Panc1 (cell line): ENCODE measurements at regions not wholly inside any gene's neighbourhood (a gene's known extent, or its start where the extent isn't known, plus 50 kb on each side); places are given as distances from the start of the nearest gene placed in this dataset.

ENCODE experiments used
- ATAC-seq: fragments of 200-7000 bp; cut with Tn5 transposase; 2 replicates; pipeline ENCODE4 v1.9.1; 2020; ENCODE audit warnings: mild to moderate bottlenecking, moderate library complexity
- BruUV-seq: library from RNA; stranded (reverse); fragments of 400-500 nt; replicated peaks from 2 replicates; lab custom pipeline; 2021; lab: Mats Ljungman, UMichigan
- CTCF ChIA-PET: fragments of 300-600 bp; sonication (Branson Sonifier 250); formaldehyde crosslinking; loops from one replicate; lab custom pipeline; 2022; ENCODE audit warnings: antibody characterized with exemption; lab: Charles Lee
- POLR2A ChIA-PET: fragments of 300-600 bp; sonication (Branson Sonifier 250); formaldehyde crosslinking; loops from one replicate; lab custom pipeline; 2022; ENCODE audit warnings: antibody characterized with exemption; lab: Charles Lee
- DNase-seq: peaks from one replicate; pipeline ENCODE4 v3.0.0-alpha.2; 2010; ENCODE audit warnings: low read depth, low spot score
- H3K27ac ChIP-seq: 2 replicates; pipeline ENCODE4 v1.5.1; 2011; ENCODE audit warnings: mild to moderate bottlenecking, low read length, inconsistent platforms
- H3K27me3 ChIP-seq: fragments of 200-500 bp; sonication (Bioruptor generic); 2 replicates; pipeline ENCODE4 v1.6.0; 2014; ENCODE audit warnings: low read length, inconsistent platforms; ENCODE audit not compliant: control insufficient read depth, insufficient read depth
- H3K36me3 ChIP-seq: fragments of 200-500 bp; sonication (Bioruptor generic); 2 replicates; pipeline ENCODE4 v1.5.1; 2014; ENCODE audit warnings: inconsistent platforms, mild to moderate bottlenecking, low read length, moderate library complexity; ENCODE audit not compliant: control insufficient read depth, insufficient read depth
- H3K4me1 ChIP-seq: 2 replicates; pipeline ENCODE4 v1.5.1; 2011; ENCODE audit warnings: inconsistent platforms, mild to moderate bottlenecking, low read length, moderate library complexity; ENCODE audit not compliant: control insufficient read depth, insufficient read depth
- H3K4me3 ChIP-seq, 2 experiments: 2 replicates each; pipeline ENCODE4 v1.5.1; 2011 to 2012; ENCODE audit warnings: low read depth in 2 of 2, low read length in 2 of 2, mild to moderate bottlenecking in 2 of 2, inconsistent platforms in 1 of 2, moderate library complexity in 1 of 2
- H3K9me3 ChIP-seq: fragments of 200-500 bp; sonication (Bioruptor generic); 2 replicates; pipeline ENCODE4 v1.5.1; 2014; ENCODE audit warnings: low read depth, mild to moderate bottlenecking, inconsistent platforms, low read length, moderate library complexity; ENCODE audit not compliant: control insufficient read depth, insufficient read depth
- CTCF ChIP-seq: fragments of 450-650 bp; IDR thresholded peaks from 2 replicates; pipeline ENCODE4 v1.5.1; 2017; ENCODE audit warnings: mild to moderate bottlenecking
- POLR2AphosphoS5 ChIP-seq: IDR thresholded peaks from 2 replicates; pipeline ENCODE4 v1.6.1; 2012; ENCODE audit warnings: mild to moderate bottlenecking, low read depth, low read length, moderate library complexity
- SIN3A ChIP-seq: IDR thresholded peaks from 2 replicates; pipeline ENCODE4 v1.6.1; 2012; ENCODE audit warnings: low read depth, mild to moderate bottlenecking, low read length, moderate library complexity, borderline replicate concordance; ENCODE audit not compliant: insufficient read depth
- TCF7L2 ChIP-seq: IDR thresholded peaks from 2 replicates; pipeline ENCODE4 v1.6.1; 2011; ENCODE audit warnings: mild to moderate bottlenecking, low read depth, low read length, inconsistent platforms
- in situ Hi-C: cut with HindIII; loops from 2 replicates; pipeline ENCODE4 v1.10.0; 2016; ENCODE audit warnings: low sequenced_read_pairs, low pct_unique_long_range_greater_than_20kb
- intact Hi-C: fragments of 100-400 bp; cut with micrococcal nuclease; formaldehyde crosslinking; loops from one replicate; pipeline ENCODE4 v1.10.0; 2022; ENCODE audit not compliant: unreplicated experiment
- TF ChIP-seq, protein P1 (sequence below), 2 experiments: IDR thresholded peaks; 2 replicates each; pipeline ENCODE4 v1.6.1; 2011 to 2012; ENCODE audit warnings: low read depth in 2 of 2, control low read depth in 1 of 2, low read length in 1 of 2, mild to moderate bottlenecking in 1 of 2, moderate library complexity in 1 of 2; ENCODE audit not compliant: insufficient read depth in 1 of 2

- H3K4me3 ChIP-seq, result no peak overlapping the region
- CTCF ChIA-PET, result no interaction called here
- in situ Hi-C loops, result no loop called here
These were observed 121.2 kb upstream of the TNR start for GRCh38 chr1:175864625-175865024.

GRCh38 chr1:175864183-175864582 is 120.8 kb upstream of the TNR start:
- peaks cover 5% of the 10 kb centered on the region for H3K27me3 ChIP-seq
- ATAC-seq, result no peak

More at GRCh38 chr1:175864625-175865024, 121.2 kb upstream of the TNR start:
- Histone ChIP-seq H3K9me3 (no peaks in the 10 kb centered on the region), H3K27me3 (peaks cover 5% of the 10 kb centered on the region), H3K27ac (no peak overlapping the region), H3K4me1 (no peaks in the 10 kb centered on the region), H3K36me3 (no peaks in the 10 kb centered on the region)
- ATAC-seq (no peak), DNase-seq (no peak)
- TF ChIP-seq TCF7L2, result no peak
- TF ChIP-seq, protein P1, sequence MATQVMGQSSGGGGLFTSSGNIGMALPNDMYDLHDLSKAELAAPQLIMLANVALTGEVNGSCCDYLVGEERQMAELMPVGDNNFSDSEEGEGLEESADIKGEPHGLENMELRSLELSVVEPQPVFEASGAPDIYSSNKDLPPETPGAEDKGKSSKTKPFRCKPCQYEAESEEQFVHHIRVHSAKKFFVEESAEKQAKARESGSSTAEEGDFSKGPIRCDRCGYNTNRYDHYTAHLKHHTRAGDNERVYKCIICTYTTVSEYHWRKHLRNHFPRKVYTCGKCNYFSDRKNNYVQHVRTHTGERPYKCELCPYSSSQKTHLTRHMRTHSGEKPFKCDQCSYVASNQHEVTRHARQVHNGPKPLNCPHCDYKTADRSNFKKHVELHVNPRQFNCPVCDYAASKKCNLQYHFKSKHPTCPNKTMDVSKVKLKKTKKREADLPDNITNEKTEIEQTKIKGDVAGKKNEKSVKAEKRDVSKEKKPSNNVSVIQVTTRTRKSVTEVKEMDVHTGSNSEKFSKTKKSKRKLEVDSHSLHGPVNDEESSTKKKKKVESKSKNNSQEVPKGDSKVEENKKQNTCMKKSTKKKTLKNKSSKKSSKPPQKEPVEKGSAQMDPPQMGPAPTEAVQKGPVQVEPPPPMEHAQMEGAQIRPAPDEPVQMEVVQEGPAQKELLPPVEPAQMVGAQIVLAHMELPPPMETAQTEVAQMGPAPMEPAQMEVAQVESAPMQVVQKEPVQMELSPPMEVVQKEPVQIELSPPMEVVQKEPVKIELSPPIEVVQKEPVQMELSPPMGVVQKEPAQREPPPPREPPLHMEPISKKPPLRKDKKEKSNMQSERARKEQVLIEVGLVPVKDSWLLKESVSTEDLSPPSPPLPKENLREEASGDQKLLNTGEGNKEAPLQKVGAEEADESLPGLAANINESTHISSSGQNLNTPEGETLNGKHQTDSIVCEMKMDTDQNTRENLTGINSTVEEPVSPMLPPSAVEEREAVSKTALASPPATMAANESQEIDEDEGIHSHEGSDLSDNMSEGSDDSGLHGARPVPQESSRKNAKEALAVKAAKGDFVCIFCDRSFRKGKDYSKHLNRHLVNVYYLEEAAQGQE (IDR thresholded peaks at IDR 0.05; ENCODE audit: insufficient read depth in 1 of 2, low read depth in 2 of 2, low read length in 1 of 2), result no peak
- no peak for TF ChIP-seq CTCF
- TF ChIP-seq SIN3A, result no peak
- no peak for TF ChIP-seq POLR2AphosphoS5
- no TSS peak for BruUV-seq
- intact Hi-C loops, result no loop called here
- POLR2A ChIA-PET, result no interaction called here

More at GRCh38 chr1:175864183-175864582, 120.8 kb upstream of the TNR start:
- Histone ChIP-seq H3K36me3 (no peaks in the 10 kb centered on the region), H3K4me1 (no peaks in the 10 kb centered on the region), H3K27ac (no peak overlapping the region), H3K9me3 (no peaks in the 10 kb centered on the region), H3K4me3 (no peak overlapping the region)
- in situ Hi-C loops, result no loop called here
- TF ChIP-seq CTCF (no peak), TCF7L2 (no peak), SIN3A (no peak), POLR2AphosphoS5 (no peak)
- TF ChIP-seq, protein P1 (IDR thresholded peaks at IDR 0.05; ENCODE audit: insufficient read depth in 1 of 2, low read depth in 2 of 2, low read length in 1 of 2), result no peak
- no TSS peak for BruUV-seq
- ChIA-PET POLR2A (no interaction called here), CTCF (no interaction called here)
- intact Hi-C loops, result no loop called here
- DNase-seq, result no peak
